Liver (tissue), 8 donors: ENCODE measurements at regions not wholly inside any gene's neighbourhood (a gene's known extent, or its start where the extent isn't known, plus 50 kb on each side); places are given as distances from the start of the nearest gene placed in this dataset.

ENCODE experiments used
- DNase-seq: peaks from one replicate; pipeline ENCODE4 v3.0.0-alpha.2; 2017; ENCODE audit warnings: low spot score
- H3K27ac ChIP-seq, 2 donors: one replicate each; pipeline ENCODE4 v1.7.0; 2013; ENCODE audit warnings: inconsistent platforms in 2 of 2, low read length in 2 of 2, control low read depth in 1 of 2, low read depth in 1 of 2, mild to moderate bottlenecking in 1 of 2
- H3K27me3 ChIP-seq, 4 donors: one replicate each; pipeline versions ENCODE4 v1.6.1 to v1.7.0; 2013; ENCODE audit warnings: low read length in 3 of 4, inconsistent platforms in 1 of 4, mild to moderate bottlenecking in 1 of 4, moderate library complexity in 1 of 4; ENCODE audit not compliant: control insufficient read depth in 4 of 4, insufficient read depth in 4 of 4
- H3K36me3 ChIP-seq, 4 donors: one replicate each; pipeline versions ENCODE4 v1.6.1 to v1.7.0; 2013; ENCODE audit warnings: low read length in 3 of 4, mild to moderate bottlenecking in 3 of 4, low read depth in 1 of 4, moderate library complexity in 1 of 4; ENCODE audit not compliant: control insufficient read depth in 4 of 4, insufficient read depth in 3 of 4
- H3K4me1 ChIP-seq, 4 donors: one replicate each; pipeline versions ENCODE4 v1.6.1 to v1.7.0; 2013; ENCODE audit warnings: low read length in 3 of 4, mild to moderate bottlenecking in 3 of 4, moderate library complexity in 1 of 4; ENCODE audit not compliant: control insufficient read depth in 4 of 4, insufficient read depth in 4 of 4
- H3K4me3 ChIP-seq, 3 donors: one replicate each; pipeline versions ENCODE4 v1.6.1 to v1.7.0; 2013; ENCODE audit warnings: low read length in 3 of 3, control low read depth in 1 of 3, low read depth in 1 of 3, mild to moderate bottlenecking in 1 of 3
- H3K9ac ChIP-seq, 2 donors: one replicate each; pipeline ENCODE4 v1.7.0; 2013; ENCODE audit warnings: low read length in 2 of 2, mild to moderate bottlenecking in 2 of 2, moderate library complexity in 2 of 2, control low read depth in 1 of 2, low read depth in 1 of 2
- H3K9me3 ChIP-seq, 4 donors: one replicate each; pipeline versions ENCODE4 v1.6.1 to v1.7.0; 2013; ENCODE audit warnings: low read length in 3 of 4; ENCODE audit not compliant: control insufficient read depth in 4 of 4
- CTCF ChIP-seq: fragments of 150-350 bp; IDR thresholded peaks from 2 replicates; pipeline ENCODE4 v1.5.1; 2017; ENCODE audit warnings: improper control_type of control experiment, low read depth, low read length; ENCODE audit not compliant: missing input control
- EGR1 ChIP-seq, 2 donors: IDR thresholded peaks; 2 replicates each; pipeline ENCODE4 v1.6.1; 2016 to 2018; ENCODE audit warnings: antibody characterized with exemption in 2 of 2, low read depth in 2 of 2
- FOXA1 ChIP-seq: IDR thresholded peaks from 2 replicates; pipeline ENCODE4 v1.6.1; 2016; ENCODE audit warnings: antibody characterized with exemption
- FOXA2 ChIP-seq: IDR thresholded peaks from 2 replicates; pipeline ENCODE4 v1.6.1; 2016; ENCODE audit warnings: antibody characterized with exemption
- GABPA ChIP-seq, 2 donors: IDR thresholded peaks in 1 of 2; conservative IDR thresholded peaks in 1 of 2; 2 replicates each; pipeline ENCODE4 v1.6.1; 2016; ENCODE audit warnings: antibody characterized with exemption in 2 of 2, mild to moderate bottlenecking in 1 of 2, moderate library complexity in 1 of 2
- HNF4A ChIP-seq, 2 donors: conservative IDR thresholded peaks; 2 replicates each; pipeline ENCODE4 v1.6.1; 2016; ENCODE audit warnings: antibody characterized with exemption in 2 of 2, mild to moderate bottlenecking in 2 of 2
- HNF4G ChIP-seq: IDR thresholded peaks from 2 replicates; pipeline ENCODE4 v1.6.1; 2016; ENCODE audit warnings: antibody characterized with exemption
- JUND ChIP-seq, 2 donors: IDR thresholded peaks; 2 replicates each; pipeline ENCODE4 v1.6.1; 2016; ENCODE audit warnings: antibody characterized with exemption in 2 of 2
- MAX ChIP-seq: IDR thresholded peaks from 2 replicates; pipeline ENCODE4 v1.6.1; 2016; ENCODE audit warnings: antibody characterized with exemption
- NR2F2 ChIP-seq: IDR thresholded peaks from 2 replicates; pipeline ENCODE4 v1.6.1; 2016; ENCODE audit warnings: antibody characterized with exemption
- RAD21 ChIP-seq, 2 donors: IDR thresholded peaks; 2 replicates each; pipeline ENCODE4 v1.6.1; 2016; ENCODE audit warnings: antibody characterized with exemption in 2 of 2, mild to moderate bottlenecking in 2 of 2
- REST ChIP-seq: IDR thresholded peaks from 2 replicates; pipeline ENCODE4 v1.6.1; 2016; ENCODE audit warnings: antibody characterized with exemption, mild to moderate bottlenecking
- RXRA ChIP-seq, 2 donors: IDR thresholded peaks; 2 replicates each; pipeline ENCODE4 v1.6.1; 2017 to 2018; ENCODE audit warnings: antibody characterized with exemption in 2 of 2, mild to moderate bottlenecking in 1 of 2
- SP1 ChIP-seq: IDR thresholded peaks from 2 replicates; pipeline ENCODE4 v1.6.1; 2018; ENCODE audit warnings: antibody characterized with exemption, mild to moderate bottlenecking
- TAF1 ChIP-seq: conservative IDR thresholded peaks from 2 replicates; pipeline ENCODE4 v1.6.1; 2016; ENCODE audit warnings: antibody characterized with exemption, mild to moderate bottlenecking
- YY1 ChIP-seq: IDR thresholded peaks from 2 replicates; pipeline ENCODE4 v1.6.1; 2016; ENCODE audit warnings: antibody characterized with exemption, mild to moderate bottlenecking
- WGBS: extraction: QIAGEN DNeasy Blood & Tissue Kit; methylation state at CpG from one replicate; pipeline ENCODE4 v1.1.7; 2013; 5-methylcytosine and 5-hydroxymethylcytosine counted together
- TF ChIP-seq, protein P1 (sequence below): IDR thresholded peaks from 2 replicates; pipeline ENCODE4 v1.6.1; 2016; ENCODE audit warnings: antibody characterized with exemption
- TF ChIP-seq, protein P2 (sequence below): IDR thresholded peaks from 2 replicates; pipeline ENCODE4 v1.6.1; 2016; ENCODE audit warnings: antibody characterized with exemption
- donor health status: healthy.
- donor health status: healthy.
- donor health status: healthy.
- donor health status: healthy.
- donor health status: healthy.

DNA sequence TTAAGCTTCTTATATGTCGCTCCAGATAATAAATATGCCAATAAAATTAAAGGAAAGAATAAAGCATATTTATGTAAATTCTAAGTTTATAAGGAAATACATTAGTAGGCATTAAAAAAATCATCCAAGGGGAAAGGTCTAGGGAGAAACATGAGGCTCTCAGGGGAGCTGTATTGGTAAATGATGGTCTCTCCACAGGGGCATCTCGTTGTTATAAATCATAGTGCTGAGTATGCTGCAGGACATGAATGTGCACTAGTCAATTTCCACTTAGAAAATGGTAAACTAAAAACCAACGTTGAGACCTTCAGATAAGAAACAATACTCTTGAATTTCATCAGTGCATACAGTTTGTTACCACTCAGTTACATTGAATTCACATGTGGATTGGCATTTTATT, 194.0 kb upstream of the AHR start:
- H3K9me3 ChIP-seq = peaks cover 0 to 7% (median 7%) of the 10 kb centered on the region in 4 donors
- H3K27ac ChIP-seq = no peak overlapping the region
- H3K4me1 ChIP-seq = peaks cover 0 to 9% (median 4%) of the 10 kb centered on the region in 4 donors
- peaks cover 0 to 2% (median 0%) of the 10 kb centered on the region in 4 donors for H3K36me3 ChIP-seq
- DNase-seq = no peak
- H3K9ac ChIP-seq = no peak overlapping the region
- TF ChIP-seq, protein P1, sequence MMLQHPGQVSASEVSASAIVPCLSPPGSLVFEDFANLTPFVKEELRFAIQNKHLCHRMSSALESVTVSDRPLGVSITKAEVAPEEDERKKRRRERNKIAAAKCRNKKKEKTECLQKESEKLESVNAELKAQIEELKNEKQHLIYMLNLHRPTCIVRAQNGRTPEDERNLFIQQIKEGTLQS = no peak
- TF ChIP-seq MAX = no peak
- no peak for TF ChIP-seq NR2F2
- TF ChIP-seq, protein P2, sequence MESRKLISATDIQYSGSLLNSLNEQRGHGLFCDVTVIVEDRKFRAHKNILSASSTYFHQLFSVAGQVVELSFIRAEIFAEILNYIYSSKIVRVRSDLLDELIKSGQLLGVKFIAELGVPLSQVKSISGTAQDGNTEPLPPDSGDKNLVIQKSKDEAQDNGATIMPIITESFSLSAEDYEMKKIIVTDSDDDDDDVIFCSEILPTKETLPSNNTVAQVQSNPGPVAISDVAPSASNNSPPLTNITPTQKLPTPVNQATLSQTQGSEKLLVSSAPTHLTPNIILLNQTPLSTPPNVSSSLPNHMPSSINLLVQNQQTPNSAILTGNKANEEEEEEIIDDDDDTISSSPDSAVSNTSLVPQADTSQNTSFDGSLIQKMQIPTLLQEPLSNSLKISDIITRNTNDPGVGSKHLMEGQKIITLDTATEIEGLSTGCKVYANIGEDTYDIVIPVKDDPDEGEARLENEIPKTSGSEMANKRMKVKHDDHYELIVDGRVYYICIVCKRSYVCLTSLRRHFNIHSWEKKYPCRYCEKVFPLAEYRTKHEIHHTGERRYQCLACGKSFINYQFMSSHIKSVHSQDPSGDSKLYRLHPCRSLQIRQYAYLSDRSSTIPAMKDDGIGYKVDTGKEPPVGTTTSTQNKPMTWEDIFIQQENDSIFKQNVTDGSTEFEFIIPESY = no peak
- no peak for TF ChIP-seq TAF1
- TF ChIP-seq REST = no peak
- no peak for TF ChIP-seq FOXA2
- no peak for TF ChIP-seq SP1
- TF ChIP-seq HNF4A (conservative IDR thresholded peaks at IDR 0.05) = no peak
- TF ChIP-seq EGR1 (IDR thresholded peaks at IDR 0.05; ENCODE audit: low read depth in 2 of 2) = no peak
- TF ChIP-seq GABPA (IDR thresholded peaks at IDR 0.05 in 1 of 2, conservative IDR thresholded peaks at IDR 0.05 in 1 of 2) = no peak
- TF ChIP-seq JUND (IDR thresholded peaks at IDR 0.05) = no peak
- TF ChIP-seq FOXA1 = no peak
- no peak for TF ChIP-seq YY1
- no peak for TF ChIP-seq RAD21 (IDR thresholded peaks at IDR 0.05)
- TF ChIP-seq RXRA (IDR thresholded peaks at IDR 0.05) = no peak
- no peak for TF ChIP-seq HNF4G
- TF ChIP-seq CTCF = no peak
- H3K27me3 ChIP-seq = no peaks in the 10 kb centered on the region
- H3K4me3 ChIP-seq = no peak overlapping the region
- WGBS = 88% methylated on average over 3 of the region's 3 CpGs
